Fibroblast of lung (primary cell): ENCODE measurements at regions not wholly inside any gene's neighbourhood (a gene's known extent, or its start where the extent isn't known, plus 50 kb on each side); places are given as distances from the start of the nearest gene placed in this dataset.

ENCODE experiments used
- DNase-seq, 2 donors: peaks; one replicate each; pipeline versions ENCODE4 v3.0.0 to v3.0.0-alpha.2; 2010; ENCODE audit warnings: low read depth in 2 of 2
- H2AFZ ChIP-seq: 2 replicates; pipeline ENCODE4 v1.5.1; 2012; ENCODE audit warnings: low read length, control low read depth, inconsistent platforms
- H3K27ac ChIP-seq: 2 replicates; pipeline ENCODE4 v1.5.1; 2011; ENCODE audit warnings: low read length, control low read depth; ENCODE audit not compliant: insufficient read depth
- H3K27me3 ChIP-seq: 2 replicates; pipeline ENCODE4 v1.5.1; 2011; ENCODE audit warnings: mild to moderate bottlenecking, low read length; ENCODE audit not compliant: control insufficient read depth, insufficient read depth
- H3K36me3 ChIP-seq: 2 replicates; pipeline ENCODE4 v1.5.1; 2011; ENCODE audit warnings: low read length; ENCODE audit not compliant: control insufficient read depth, insufficient read depth
- H3K4me1 ChIP-seq: 2 replicates; pipeline ENCODE4 v1.5.1; 2011; ENCODE audit warnings: low read length; ENCODE audit not compliant: control insufficient read depth, insufficient read depth; ENCODE audit errors: extremely low read depth
- H3K4me2 ChIP-seq: 2 replicates; pipeline ENCODE4 v1.5.1; 2011; ENCODE audit warnings: low read length, control low read depth; ENCODE audit not compliant: insufficient read depth; ENCODE audit errors: extremely low read depth
- H3K4me3 ChIP-seq, 4 experiments: fragments of 200-600 bp in 1 of 4; sonication (generic) in 1 of 4; replicated peaks in 1 of 4; 2 replicates each; pipeline ENCODE4 v1.5.1; 2011 to 2016; ENCODE audit warnings: low read length in 4 of 4, low read depth in 3 of 4, mild to moderate bottlenecking in 3 of 4, control low read depth in 2 of 4, inconsistent platforms in 1 of 4, mixed read lengths in 1 of 4; ENCODE audit not compliant: insufficient read depth in 1 of 4; ENCODE audit errors: control extremely low read depth in 1 of 4
- H3K79me2 ChIP-seq: 2 replicates; pipeline ENCODE4 v1.5.1; 2012; ENCODE audit warnings: mild to moderate bottlenecking, low read length, inconsistent platforms; ENCODE audit not compliant: control insufficient read depth, insufficient read depth
- H3K9ac ChIP-seq: 2 replicates; pipeline ENCODE4 v1.5.1; 2011; ENCODE audit warnings: mild to moderate bottlenecking, low read length, control low read depth; ENCODE audit not compliant: insufficient read depth
- H3K9me3 ChIP-seq: 2 replicates; pipeline ENCODE4 v1.5.1; 2012; ENCODE audit warnings: low read depth, low read length; ENCODE audit not compliant: control insufficient read depth, insufficient read depth
- H4K20me1 ChIP-seq: 2 replicates; pipeline ENCODE4 v1.5.1; 2011; ENCODE audit warnings: low read length; ENCODE audit not compliant: control insufficient read depth, insufficient read depth; ENCODE audit errors: extremely low read depth
- EZH2 ChIP-seq: IDR thresholded peaks from 2 replicates; pipeline ENCODE4 v1.5.1; 2012; ENCODE audit warnings: low read length, control low read depth, mild to moderate bottlenecking; ENCODE audit errors: missing control alignments
- TF ChIP-seq, protein P1 (sequence below), 2 donors: IDR thresholded peaks in 1 of 2; conservative IDR thresholded peaks in 1 of 2; 1 replicate in 1 of 2; 2 replicates in 1 of 2; pipeline ENCODE4 v1.5.1; 2011 to 2012; ENCODE audit warnings: low read length in 2 of 2, control low read depth in 1 of 2, inconsistent platforms in 1 of 2, low read depth in 1 of 2, mild to moderate bottlenecking in 1 of 2

DNA sequence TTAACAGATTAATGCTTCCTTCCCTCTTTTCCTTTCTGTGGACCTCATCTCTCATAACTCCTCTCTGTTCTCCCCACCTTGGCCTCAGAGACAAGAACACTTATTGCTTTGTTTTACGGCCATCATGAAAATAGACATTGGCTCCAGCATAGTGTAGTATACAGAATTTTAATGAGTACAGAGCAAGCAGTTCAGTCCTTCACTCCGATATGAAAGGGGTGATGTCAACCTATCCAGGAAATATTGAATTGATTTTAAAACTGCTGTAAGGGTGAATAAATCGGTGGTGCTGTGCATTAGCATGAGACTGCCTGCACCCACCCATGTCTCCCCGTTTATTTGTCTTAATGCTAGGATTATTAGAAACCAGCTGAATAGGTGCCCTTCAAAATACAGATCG lies 490.9 kb upstream of the TBL1XR1 start:
- no peaks in the 10 kb centered on the region for H3K79me2 ChIP-seq
- H4K20me1 ChIP-seq, result no peaks in the 10 kb centered on the region
- H3K4me2 ChIP-seq, result no peak overlapping the region
- H3K9ac ChIP-seq, result no peak overlapping the region
- H3K36me3 ChIP-seq, result no peaks in the 10 kb centered on the region
- H3K4me3 ChIP-seq, result no peak overlapping the region
- H3K4me1 ChIP-seq, result no peaks in the 10 kb centered on the region
- H3K27ac ChIP-seq, result no peak overlapping the region
- no peak for DNase-seq
- H3K9me3 ChIP-seq, result no peaks in the 10 kb centered on the region
- H2AFZ ChIP-seq, result no peak overlapping the region
- no peaks in the 10 kb centered on the region for H3K27me3 ChIP-seq
- no peak for TF ChIP-seq EZH2
- TF ChIP-seq, protein P1, sequence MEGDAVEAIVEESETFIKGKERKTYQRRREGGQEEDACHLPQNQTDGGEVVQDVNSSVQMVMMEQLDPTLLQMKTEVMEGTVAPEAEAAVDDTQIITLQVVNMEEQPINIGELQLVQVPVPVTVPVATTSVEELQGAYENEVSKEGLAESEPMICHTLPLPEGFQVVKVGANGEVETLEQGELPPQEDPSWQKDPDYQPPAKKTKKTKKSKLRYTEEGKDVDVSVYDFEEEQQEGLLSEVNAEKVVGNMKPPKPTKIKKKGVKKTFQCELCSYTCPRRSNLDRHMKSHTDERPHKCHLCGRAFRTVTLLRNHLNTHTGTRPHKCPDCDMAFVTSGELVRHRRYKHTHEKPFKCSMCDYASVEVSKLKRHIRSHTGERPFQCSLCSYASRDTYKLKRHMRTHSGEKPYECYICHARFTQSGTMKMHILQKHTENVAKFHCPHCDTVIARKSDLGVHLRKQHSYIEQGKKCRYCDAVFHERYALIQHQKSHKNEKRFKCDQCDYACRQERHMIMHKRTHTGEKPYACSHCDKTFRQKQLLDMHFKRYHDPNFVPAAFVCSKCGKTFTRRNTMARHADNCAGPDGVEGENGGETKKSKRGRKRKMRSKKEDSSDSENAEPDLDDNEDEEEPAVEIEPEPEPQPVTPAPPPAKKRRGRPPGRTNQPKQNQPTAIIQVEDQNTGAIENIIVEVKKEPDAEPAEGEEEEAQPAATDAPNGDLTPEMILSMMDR (conservative IDR thresholded peaks at IDR 0.05 in 1 of 2, IDR thresholded peaks at IDR 0.05 in 1 of 2; ENCODE audit: low read depth in 1 of 2, low read length in 2 of 2), result no peak

DNA sequence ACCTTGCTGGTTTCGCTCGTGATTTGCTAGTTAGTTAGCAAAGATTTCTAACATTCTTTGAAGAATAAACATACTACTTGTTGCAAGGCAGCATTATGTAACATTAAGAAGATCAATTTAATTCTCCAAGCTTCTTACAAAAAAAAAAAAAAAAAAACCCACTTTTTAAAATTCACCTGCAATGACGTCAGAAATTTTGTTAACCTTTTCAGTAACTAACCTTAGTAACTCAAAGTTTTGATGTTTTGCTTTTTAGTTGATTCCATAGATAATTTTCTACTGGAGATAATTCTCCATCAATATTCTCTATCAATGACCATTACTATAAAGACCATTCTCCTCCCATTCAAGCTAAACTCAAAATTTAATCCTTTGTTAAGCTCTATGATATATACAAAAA lies 491.8 kb upstream of the TBL1XR1 start:
- Histone ChIP-seq H3K79me2 (no peaks in the 10 kb centered on the region), H3K9ac (no peak overlapping the region), H3K4me3 (no peak overlapping the region), H3K4me1 (peaks cover 6% of the 10 kb centered on the region), H3K36me3 (no peaks in the 10 kb centered on the region), H3K27ac (no peak overlapping the region), H4K20me1 (no peaks in the 10 kb centered on the region), H3K9me3 (no peaks in the 10 kb centered on the region), H3K4me2 (no peak overlapping the region), H3K27me3 (no peaks in the 10 kb centered on the region), H2AFZ (no peak overlapping the region)
- TF ChIP-seq, protein P1 (conservative IDR thresholded peaks at IDR 0.05 in 1 of 2, IDR thresholded peaks at IDR 0.05 in 1 of 2; ENCODE audit: low read depth in 1 of 2, low read length in 2 of 2), result no peak
- TF ChIP-seq EZH2, result no peak
- no peak for DNase-seq

DNA sequence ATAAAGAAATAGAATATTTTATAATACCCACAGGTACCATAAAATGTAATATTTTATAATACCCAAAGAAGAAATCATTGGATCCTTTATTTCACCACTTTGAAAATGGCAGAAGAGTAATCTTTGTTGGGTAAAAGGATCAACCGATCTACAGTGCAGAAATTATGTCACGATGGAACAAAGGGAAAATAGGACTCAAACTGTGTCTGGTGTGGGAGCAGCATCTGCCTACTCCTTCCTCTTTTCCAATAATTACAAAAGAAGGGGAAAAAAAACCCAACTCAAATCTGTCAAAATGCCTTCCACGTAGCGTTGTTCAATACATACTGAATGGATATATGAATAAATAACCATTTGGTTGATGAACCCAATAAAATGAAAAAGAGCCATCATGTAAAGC lies 492.6 kb upstream of the TBL1XR1 start:
- Histone ChIP-seq H3K4me2 (no peak overlapping the region), H3K9me3 (no peaks in the 10 kb centered on the region), H3K27me3 (no peaks in the 10 kb centered on the region), H4K20me1 (no peaks in the 10 kb centered on the region), H3K36me3 (no peaks in the 10 kb centered on the region), H3K4me3 (no peak overlapping the region), H2AFZ (no peak overlapping the region), H3K79me2 (no peaks in the 10 kb centered on the region), H3K27ac (no peak overlapping the region), H3K9ac (no peak overlapping the region), H3K4me1 (peaks cover 11% of the 10 kb centered on the region)
- DNase-seq, result no peak
- TF ChIP-seq EZH2, result no peak
- TF ChIP-seq, protein P1 (conservative IDR thresholded peaks at IDR 0.05 in 1 of 2, IDR thresholded peaks at IDR 0.05 in 1 of 2; ENCODE audit: low read depth in 1 of 2, low read length in 2 of 2), result no peak
